HCT116 (cell line): ENCODE measurements at regions not wholly inside any gene's neighbourhood (a gene's known extent, or its start where the extent isn't known, plus 50 kb on each side); places are given as distances from the start of the nearest gene placed in this dataset.

Source experiments
- CEBPB ChIP-seq: IDR thresholded peaks from 2 replicates; pipeline ENCODE4 v1.6.1; 2012; ENCODE audit warnings: low read depth
- CTCF ChIP-seq, 3 experiments: fragments of 200-600 bp in 1 of 3; sonication (generic) in 1 of 3; IDR thresholded peaks in 2 of 3; conservative IDR thresholded peaks in 1 of 3; 2 replicates each; pipeline ENCODE4 v1.5.1; 2012 to 2017; ENCODE audit warnings: low read depth in 2 of 3, low read length in 2 of 3, antibody characterized with exemption in 1 of 3, borderline replicate concordance in 1 of 3, control low read depth in 1 of 3, mild to moderate bottlenecking in 1 of 3, mixed read lengths in 1 of 3, mixed run types in 1 of 3, moderate library complexity in 1 of 3; ENCODE audit not compliant: insufficient read depth in 1 of 3
- EZH2 ChIP-seq: fragments of 200-600 bp; sonication (generic); IDR thresholded peaks from 2 replicates; pipeline ENCODE4 v1.6.1; 2017; ENCODE audit warnings: antibody characterized with exemption, mixed run types
- EZH2phosphoT487 ChIP-seq: fragments of 200-600 bp; IDR thresholded peaks from 2 replicates; pipeline ENCODE4 v1.6.1; 2018; ENCODE audit warnings: antibody characterized with exemption, borderline replicate concordance
- FOSL1 ChIP-seq: IDR thresholded peaks from 2 replicates; pipeline ENCODE4 v1.6.1; 2012; ENCODE audit warnings: low read depth
- MAX ChIP-seq: IDR thresholded peaks from 2 replicates; pipeline ENCODE4 v1.6.1; 2012
- POLR2A ChIP-seq: IDR thresholded peaks from 2 replicates; pipeline ENCODE4 v1.7.0; 2011; ENCODE audit warnings: borderline replicate concordance; ENCODE audit not compliant: insufficient read depth, insufficient read length; ENCODE audit errors: extremely low read depth
- POLR2AphosphoS5 ChIP-seq: IDR thresholded peaks from 2 replicates; pipeline ENCODE4 v1.6.1; 2011; ENCODE audit warnings: mild to moderate bottlenecking, low read depth, low read length, moderate library complexity
- SIN3A ChIP-seq: IDR thresholded peaks from 2 replicates; pipeline ENCODE4 v1.6.1; 2012; ENCODE audit warnings: low read depth
- TCF7L2 ChIP-seq: IDR thresholded peaks from 2 replicates; pipeline ENCODE4 v1.7.0; 2011; ENCODE audit warnings: borderline replicate concordance, inconsistent platforms; ENCODE audit not compliant: insufficient read depth, insufficient read length; ENCODE audit errors: extremely low read depth

GRCh38 chr10:4718544-4718943 is 107.5 kb upstream of the AKR1E2 start:
- TF ChIP-seq TCF7L2 (no peak), CEBPB (no peak), CTCF (IDR thresholded peaks at IDR 0.05 in 2 of 3, conservative IDR thresholded peaks at IDR 0.05 in 1 of 3; ENCODE audit: borderline replicate concordance in 1 of 3, insufficient read depth in 1 of 3, low read depth in 2 of 3, low read length in 2 of 3) (no peak), SIN3A (no peak), FOSL1 (no peak), MAX (no peak), POLR2A (no peak), POLR2AphosphoS5 (no peak), EZH2phosphoT487 (no peak), EZH2 (no peak)
